Neural progenitor cell (in vitro differentiated cells): ENCODE measurements at regions not wholly inside any gene's neighbourhood (a gene's known extent, or its start where the extent isn't known, plus 50 kb on each side); places are given as distances from the start of the nearest gene placed in this dataset.
"Not testable (repeated sequence)": the region's sequence is repeated elsewhere in the genome, so short reads cannot be mapped to it uniquely, and the experiment has no call there.

Experiments
- DNase-seq: peaks from one replicate; pipeline ENCODE4 v3.0.0-alpha.2; 2016; ENCODE audit warnings: low spot score
- H2AFZ ChIP-seq: fragments of 200-600 bp; sonication (generic); replicated peaks from 2 replicates; pipeline ENCODE4 v1.6.1; 2016; ENCODE audit warnings: antibody characterized with exemption
- H3F3A ChIP-seq: fragments of 200-600 bp; sonication (generic); 2 replicates; pipeline ENCODE4 v1.6.1; 2016; ENCODE audit warnings: antibody characterized with exemption, low read depth
- H3K27ac ChIP-seq: fragments of 200-600 bp; sonication (generic); 2 replicates; pipeline ENCODE4 v1.5.1; 2016; ENCODE audit warnings: mild to moderate bottlenecking
- H3K27me3 ChIP-seq: fragments of 200-600 bp; sonication (generic); 2 replicates; pipeline ENCODE4 v1.6.1; 2016; ENCODE audit warnings: mild to moderate bottlenecking, moderate library complexity
- H3K36me3 ChIP-seq: fragments of 200-600 bp; sonication (generic); 2 replicates; pipeline ENCODE4 v1.5.1; 2016
- H3K4me1 ChIP-seq: fragments of 200-600 bp; sonication (generic); 2 replicates; pipeline ENCODE4 v1.6.1; 2016; ENCODE audit warnings: mixed run types
- H3K4me2 ChIP-seq: fragments of 200-600 bp; sonication (generic); 2 replicates; pipeline ENCODE4 v1.6.1; 2016
- H3K4me3 ChIP-seq: fragments of 200-600 bp; sonication (generic); 2 replicates; pipeline ENCODE4 v1.5.1; 2016
- H3K79me2 ChIP-seq: fragments of 200-600 bp; sonication (generic); 2 replicates; pipeline ENCODE4 v1.6.1; 2016; ENCODE audit warnings: low read depth
- H3K9ac ChIP-seq: fragments of 200-600 bp; sonication (generic); 2 replicates; pipeline ENCODE4 v1.6.1; 2016
- H3K9me3 ChIP-seq: fragments of 200-600 bp; sonication (generic); 2 replicates; pipeline ENCODE4 v1.5.1; 2016; ENCODE audit warnings: low read depth
- H4K20me1 ChIP-seq: fragments of 200-600 bp; sonication (generic); 2 replicates; pipeline ENCODE4 v1.6.1; 2016; ENCODE audit warnings: low read depth
- H3K27ac Mint-ChIP-seq: 3 replicates; pipeline ENCODE4 v1.8.0; 2021; ENCODE audit warnings: mixed read lengths
- H3K27me3 Mint-ChIP-seq: 2 replicates; pipeline ENCODE4 v1.8.0; 2022; ENCODE audit warnings: low read depth, mild to moderate bottlenecking, inconsistent platforms, moderate library complexity, mixed read lengths; ENCODE audit not compliant: insufficient read depth
- H3K36me3 Mint-ChIP-seq: 3 replicates; pipeline ENCODE4 v1.8.0; 2021; ENCODE audit warnings: mixed read lengths
- H3K4me1 Mint-ChIP-seq: 3 replicates; pipeline ENCODE4 v1.8.0; 2021; ENCODE audit warnings: mixed read lengths
- H3K4me3 Mint-ChIP-seq: 3 replicates; pipeline ENCODE4 v1.8.0; 2021; ENCODE audit warnings: mild to moderate bottlenecking, moderate library complexity, mixed read lengths
- H3K9me3 Mint-ChIP-seq: 3 replicates; pipeline ENCODE4 v1.8.0; 2020; ENCODE audit warnings: mixed read lengths
- CTCF ChIP-seq: fragments of 200-600 bp; sonication (generic); IDR thresholded peaks from 2 replicates; pipeline ENCODE4 v1.5.1; 2017; ENCODE audit warnings: antibody characterized with exemption, mild to moderate bottlenecking
- EZH2 ChIP-seq: fragments of 200-600 bp; sonication (generic); IDR thresholded peaks from 2 replicates; pipeline ENCODE4 v1.6.1; 2017; ENCODE audit warnings: antibody characterized with exemption, mild to moderate bottlenecking, moderate library complexity
- EZH2phosphoT487 ChIP-seq: fragments of 200-600 bp; sonication (generic); IDR thresholded peaks from 2 replicates; pipeline ENCODE4 v1.6.1; 2017; ENCODE audit warnings: antibody characterized with exemption

- Histone ChIP-seq H3F3A (peaks cover 28% of the 10 kb centered on the region), H3K36me3 (no peaks in the 10 kb centered on the region)
- no peak overlapping the region for H3K27ac Mint-ChIP-seq
Measured at GRCh38 chr2:167843217-167843616, 404.2 kb downstream of the STK39 start.

GRCh38 chr2:167842047-167842446 is 405.3 kb downstream of the STK39 start:
- Histone ChIP-seq H3K4me3 (no peak overlapping the region), H4K20me1 (no peaks in the 10 kb centered on the region), H3K4me1 (peaks cover 27% of the 10 kb centered on the region), H3K27me3 (peaks cover 26% of the 10 kb centered on the region), H2AFZ (no peak overlapping the region), H3K4me2 (no peak overlapping the region), H3K9me3 (peaks cover 3% of the 10 kb centered on the region), H3K79me2 (no peaks in the 10 kb centered on the region), H3F3A (peaks cover 28% of the 10 kb centered on the region), H3K36me3 (no peaks in the 10 kb centered on the region), H3K27ac (no peak overlapping the region), H3K9ac (no peak overlapping the region)
- Mint-ChIP-seq H3K4me3 (no peak overlapping the region), H3K4me1 (peaks cover 17% of the 10 kb centered on the region), H3K27ac (no peak overlapping the region), H3K36me3 (no peaks in the 10 kb centered on the region), H3K27me3 (no peaks in the 10 kb centered on the region), H3K9me3 (peaks cover 7% of the 10 kb centered on the region)
- no peak for DNase-seq
- no peak for TF ChIP-seq CTCF
- TF ChIP-seq EZH2phosphoT487, result no peak
- TF ChIP-seq EZH2, result no peak

More at GRCh38 chr2:167843217-167843616, 404.2 kb downstream of the STK39 start:
- Histone ChIP-seq H2AFZ (no peak overlapping the region), H3K4me1 (peaks cover 27% of the 10 kb centered on the region), H4K20me1 (no peaks in the 10 kb centered on the region), H3K4me3 (no peak overlapping the region), H3K9me3 (peaks cover 3% of the 10 kb centered on the region), H3K27ac (no peak overlapping the region), H3K79me2 (no peaks in the 10 kb centered on the region), H3K27me3 (peaks cover 26% of the 10 kb centered on the region), H3K4me2 (no peak overlapping the region), H3K9ac (no peak overlapping the region)
- H3K9me3 Mint-ChIP-seq, result peaks cover 11% of the 10 kb centered on the region
- H3K27me3 Mint-ChIP-seq, result no peaks in the 10 kb centered on the region
- no peak overlapping the region for H3K4me3 Mint-ChIP-seq
- H3K36me3 Mint-ChIP-seq, result no peaks in the 10 kb centered on the region
- no peak for TF ChIP-seq EZH2phosphoT487
- TF ChIP-seq EZH2, result no peak
- no peak for TF ChIP-seq CTCF
- no peak for DNase-seq
- H3K4me1 Mint-ChIP-seq, result peaks cover 17% of the 10 kb centered on the region

- H3K4me3 ChIP-seq, H3K4me2 ChIP-seq, H3K9ac ChIP-seq, H3K36me3 Mint-ChIP-seq, H3K4me3 Mint-ChIP-seq, H3F3A ChIP-seq, H3K79me2 ChIP-seq, DNase-seq, H3K4me1 ChIP-seq, H3K4me1 Mint-ChIP-seq, H3K9me3 ChIP-seq, H3K27me3 Mint-ChIP-seq, H3K27ac ChIP-seq, H3K27ac Mint-ChIP-seq, H2AFZ ChIP-seq, H3K27me3 ChIP-seq, H4K20me1 ChIP-seq, H3K9me3 Mint-ChIP-seq, H3K36me3 ChIP-seq: not testable (repeated sequence)
Measured at GRCh38 chr2:167835290-167835689, 412.1 kb downstream of the STK39 start.

GRCh38 chr2:167834707-167835106 is 412.7 kb downstream of the STK39 start:
- Mint-ChIP-seq H3K27me3 (no peaks in the 10 kb centered on the region), H3K9me3 (peaks cover 7% of the 10 kb centered on the region), H3K4me1 (peaks cover 2% of the 10 kb centered on the region), H3K36me3 (peaks cover 3% of the 10 kb centered on the region), H3K4me3 (no peak overlapping the region), H3K27ac (no peak overlapping the region)
- Histone ChIP-seq H3K27me3 (no peaks in the 10 kb centered on the region), H3K27ac (no peak overlapping the region), H2AFZ (no peak overlapping the region), H3K4me1 (no peaks in the 10 kb centered on the region), H3K4me3 (no peak overlapping the region), H3K9ac (no peak overlapping the region), H4K20me1 (no peaks in the 10 kb centered on the region), H3K79me2 (no peaks in the 10 kb centered on the region), H3K36me3 (no peaks in the 10 kb centered on the region), H3K9me3 (no peaks in the 10 kb centered on the region), H3F3A (no peaks in the 10 kb centered on the region), H3K4me2 (no peak overlapping the region)
- TF ChIP-seq EZH2, result no peak
- no peak for TF ChIP-seq CTCF
- TF ChIP-seq EZH2phosphoT487, result no peak
- no peak for DNase-seq
